Testis (tissue), 2 donors: ENCODE measurements at regions not wholly inside any gene's neighbourhood (a gene's known extent, or its start where the extent isn't known, plus 50 kb on each side); places are given as distances from the start of the nearest gene placed in this dataset.

Experiments used
- POLR2A ChIP-seq: fragments of 450-650 bp; IDR thresholded peaks from one replicate; pipeline ENCODE4 v1.6.1; 2017; ENCODE audit warnings: antibody characterized with exemption, mild to moderate bottlenecking, moderate library complexity
- TF ChIP-seq, protein P1 (sequence below), 3 experiments: fragments of 450-650 bp in 2 of 3; fragments of 200-600 bp in 1 of 3; sonication (generic) in 1 of 3; IDR thresholded peaks; one replicate each; pipeline ENCODE4 v1.5.1; 2016 to 2019; ENCODE audit warnings: antibody characterized with exemption in 3 of 3, mild to moderate bottlenecking in 2 of 3, moderate library complexity in 1 of 3

DNA sequence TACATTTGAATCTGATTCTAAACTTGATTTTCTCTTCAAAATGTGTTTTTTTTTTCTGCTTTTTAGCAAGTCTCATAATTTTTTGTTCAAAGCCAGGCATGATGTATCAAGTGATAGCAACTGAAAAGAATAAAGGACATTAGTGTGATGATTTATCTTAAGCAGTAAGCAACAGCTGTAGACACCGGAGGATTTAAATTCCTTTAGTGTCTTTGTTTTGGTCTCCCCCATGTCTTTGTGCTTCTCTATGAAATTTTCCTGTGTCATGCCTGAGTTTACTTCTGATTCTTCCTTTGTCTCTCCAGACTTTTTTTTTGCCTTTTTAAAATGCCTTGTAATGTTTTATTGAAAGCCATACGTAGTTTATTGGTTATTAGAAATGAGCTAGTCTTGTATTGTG lies 934.2 kb upstream of the RAG2 start:
- TF ChIP-seq, protein P1, sequence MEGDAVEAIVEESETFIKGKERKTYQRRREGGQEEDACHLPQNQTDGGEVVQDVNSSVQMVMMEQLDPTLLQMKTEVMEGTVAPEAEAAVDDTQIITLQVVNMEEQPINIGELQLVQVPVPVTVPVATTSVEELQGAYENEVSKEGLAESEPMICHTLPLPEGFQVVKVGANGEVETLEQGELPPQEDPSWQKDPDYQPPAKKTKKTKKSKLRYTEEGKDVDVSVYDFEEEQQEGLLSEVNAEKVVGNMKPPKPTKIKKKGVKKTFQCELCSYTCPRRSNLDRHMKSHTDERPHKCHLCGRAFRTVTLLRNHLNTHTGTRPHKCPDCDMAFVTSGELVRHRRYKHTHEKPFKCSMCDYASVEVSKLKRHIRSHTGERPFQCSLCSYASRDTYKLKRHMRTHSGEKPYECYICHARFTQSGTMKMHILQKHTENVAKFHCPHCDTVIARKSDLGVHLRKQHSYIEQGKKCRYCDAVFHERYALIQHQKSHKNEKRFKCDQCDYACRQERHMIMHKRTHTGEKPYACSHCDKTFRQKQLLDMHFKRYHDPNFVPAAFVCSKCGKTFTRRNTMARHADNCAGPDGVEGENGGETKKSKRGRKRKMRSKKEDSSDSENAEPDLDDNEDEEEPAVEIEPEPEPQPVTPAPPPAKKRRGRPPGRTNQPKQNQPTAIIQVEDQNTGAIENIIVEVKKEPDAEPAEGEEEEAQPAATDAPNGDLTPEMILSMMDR (IDR thresholded peaks at IDR 0.05): no peak
- no peak for TF ChIP-seq POLR2A
